ENCODE measurements at regions not wholly inside any gene's neighbourhood (a gene's known extent, or its start where the extent isn't known, plus 50 kb on each side); places are given as distances from the start of the nearest gene placed in this dataset.

GRCh38 chr15:57881361-57881760 is 174.8 kb downstream of the POLR2M start:
- no peak overlapping the region for H3K4me3 ChIP-seq (ENCODE audit: insufficient read depth, low read length, poor library complexity, severe bottlenecking)
- H3K36me3 ChIP-seq (ENCODE audit: low read length): no peaks in the 10 kb centered on the region
- H4K20me1 ChIP-seq (ENCODE audit: low read depth, low read length): no peaks in the 10 kb centered on the region
- no peak overlapping the region for H3K4me2 ChIP-seq (ENCODE audit: low read depth, low read length, poor library complexity, severe bottlenecking)
- no peak overlapping the region for H2AFZ ChIP-seq (ENCODE audit: low read depth, low read length, severe bottlenecking)
- no peaks in the 10 kb centered on the region for H3K9me2 ChIP-seq (replicated peaks; ENCODE audit: insufficient read depth, low read length)
- no peak overlapping the region for H3K9ac ChIP-seq (ENCODE audit: low read length)
- H3F3A ChIP-seq (ENCODE audit: insufficient read depth): no peaks in the 10 kb centered on the region
- no peak for TF ChIP-seq EZH2phosphoT487 (conservative IDR thresholded peaks at IDR 0.05; ENCODE audit: low read length)
- TF ChIP-seq CTCF (IDR thresholded peaks at IDR 0.05; ENCODE audit: insufficient read depth, low read length, poor library complexity, severe bottlenecking): no peak
- H3K9me3 ChIP-seq (ENCODE audit: insufficient read depth, low read length): no peaks in the 10 kb centered on the region
- H3K79me2 ChIP-seq (ENCODE audit: insufficient read depth, low read length): no peaks in the 10 kb centered on the region
- H3K27me3 ChIP-seq (ENCODE audit: low read length): no peaks in the 10 kb centered on the region
- no peak overlapping the region for H3K27ac ChIP-seq (ENCODE audit: low read depth, low read length)

GRCh38 chr15:57881972-57882371 is 175.5 kb downstream of the POLR2M start:
- Histone ChIP-seq H3K9ac (ENCODE audit: low read length) (no peak overlapping the region), H3K79me2 (ENCODE audit: insufficient read depth, low read length) (no peaks in the 10 kb centered on the region), H3F3A (ENCODE audit: insufficient read depth) (no peaks in the 10 kb centered on the region), H3K36me3 (ENCODE audit: low read length) (no peaks in the 10 kb centered on the region), H3K4me2 (ENCODE audit: low read depth, low read length, poor library complexity, severe bottlenecking) (no peak overlapping the region), H3K27ac (ENCODE audit: low read depth, low read length) (no peak overlapping the region), H3K9me2 (replicated peaks; ENCODE audit: insufficient read depth, low read length) (no peaks in the 10 kb centered on the region), H4K20me1 (ENCODE audit: low read depth, low read length) (no peaks in the 10 kb centered on the region), H2AFZ (ENCODE audit: low read depth, low read length, severe bottlenecking) (no peak overlapping the region), H3K27me3 (ENCODE audit: low read length) (no peaks in the 10 kb centered on the region), H3K9me3 (ENCODE audit: insufficient read depth, low read length) (no peaks in the 10 kb centered on the region), H3K4me3 (ENCODE audit: insufficient read depth, low read length, poor library complexity, severe bottlenecking) (no peak overlapping the region)
- TF ChIP-seq EZH2phosphoT487 (conservative IDR thresholded peaks at IDR 0.05; ENCODE audit: low read length) (no peak), CTCF (IDR thresholded peaks at IDR 0.05; ENCODE audit: insufficient read depth, low read length, poor library complexity, severe bottlenecking) (no peak)

GRCh38 chr15:57883701-57884100 is 177.2 kb downstream of the POLR2M start:
- no peaks in the 10 kb centered on the region for H4K20me1 ChIP-seq (ENCODE audit: low read depth, low read length)
- no peak overlapping the region for H3K4me2 ChIP-seq (ENCODE audit: low read depth, low read length, poor library complexity, severe bottlenecking)
- H3K4me3 ChIP-seq (ENCODE audit: insufficient read depth, low read length, poor library complexity, severe bottlenecking): no peak overlapping the region
- no peak overlapping the region for H3K9ac ChIP-seq (ENCODE audit: low read length)
- no peaks in the 10 kb centered on the region for H3K9me2 ChIP-seq (replicated peaks; ENCODE audit: insufficient read depth, low read length)
- no peaks in the 10 kb centered on the region for H3K36me3 ChIP-seq (ENCODE audit: low read length)
- H2AFZ ChIP-seq (ENCODE audit: low read depth, low read length, severe bottlenecking): no peak overlapping the region
- H3K27ac ChIP-seq (ENCODE audit: low read depth, low read length): no peak overlapping the region
- H3K9me3 ChIP-seq (ENCODE audit: insufficient read depth, low read length): no peaks in the 10 kb centered on the region
- H3F3A ChIP-seq (ENCODE audit: insufficient read depth): no peaks in the 10 kb centered on the region
- no peaks in the 10 kb centered on the region for H3K79me2 ChIP-seq (ENCODE audit: insufficient read depth, low read length)
- no peaks in the 10 kb centered on the region for H3K27me3 ChIP-seq (ENCODE audit: low read length)
- no peak for TF ChIP-seq CTCF (IDR thresholded peaks at IDR 0.05; ENCODE audit: insufficient read depth, low read length, poor library complexity, severe bottlenecking)
- TF ChIP-seq EZH2phosphoT487 (conservative IDR thresholded peaks at IDR 0.05; ENCODE audit: low read length): no peak
